H1 (cell line): ENCODE measurements at regions not wholly inside any gene's neighbourhood (a gene's known extent, or its start where the extent isn't known, plus 50 kb on each side); places are given as distances from the start of the nearest gene placed in this dataset.

Experiments used
- BCL11A ChIP-seq, 2 experiments: IDR thresholded peaks; one replicate each; pipeline ENCODE4 v1.6.1; 2011; ENCODE audit warnings: low read depth in 2 of 2, low read length in 2 of 2, mild to moderate bottlenecking in 2 of 2
- BRCA1 ChIP-seq: IDR thresholded peaks from 2 replicates; pipeline ENCODE4 v1.6.1; 2012; ENCODE audit warnings: low read depth, low read length, improper control_type of control experiment
- KDM5A ChIP-seq: fragments of 200-600 bp; IDR thresholded peaks from 2 replicates; pipeline ENCODE4 v1.7.1; 2012; ENCODE audit warnings: mild to moderate bottlenecking, low read length, inconsistent platforms, mixed read lengths
- NANOG ChIP-seq: IDR thresholded peaks from 2 replicates; pipeline ENCODE4 v1.6.1; 2011; ENCODE audit warnings: low read length, low read depth, mild to moderate bottlenecking, inconsistent platforms; ENCODE audit not compliant: insufficient read depth, poor library complexity, severe bottlenecking
- SIN3A ChIP-seq, 2 experiments: IDR thresholded peaks in 1 of 2; conservative IDR thresholded peaks in 1 of 2; 2 replicates each; pipeline ENCODE4 v1.6.1; 2011 to 2012; ENCODE audit warnings: low read length in 2 of 2, improper control_type of control experiment in 1 of 2, low read depth in 1 of 2, mild to moderate bottlenecking in 1 of 2
- SP1 ChIP-seq: IDR thresholded peaks from 2 replicates; pipeline ENCODE4 v1.6.1; 2011; ENCODE audit warnings: low read depth, low read length
- SP4 ChIP-seq: IDR thresholded peaks from 2 replicates; pipeline ENCODE4 v1.6.1; 2012; ENCODE audit warnings: low read length, inconsistent platforms
- USF2 ChIP-seq: IDR thresholded peaks from 2 replicates; pipeline ENCODE4 v1.6.1; 2011; ENCODE audit warnings: low read length, improper control_type of control experiment
- TF ChIP-seq, protein P1 (sequence below): IDR thresholded peaks from 2 replicates; pipeline ENCODE4 v1.6.1; 2012; ENCODE audit warnings: inconsistent platforms

DNA sequence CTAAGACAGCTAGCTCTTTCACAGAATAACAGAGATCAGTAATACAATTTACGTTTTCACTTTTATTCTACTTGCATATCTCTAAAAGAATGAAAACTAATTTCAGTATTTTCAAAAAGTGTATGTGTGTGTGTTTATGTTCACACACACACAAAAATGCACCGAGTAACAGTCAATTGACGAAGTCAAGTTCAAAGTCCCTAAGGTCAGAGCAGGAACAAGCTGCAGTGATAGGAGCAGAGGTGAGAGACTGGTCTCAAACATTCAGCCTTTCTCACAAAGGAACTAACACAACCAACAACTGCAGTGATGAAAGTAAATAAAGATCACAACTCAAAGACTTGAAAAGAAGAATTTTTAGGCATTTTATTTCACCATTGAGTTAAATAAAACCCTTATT is 429.7 kb downstream of the C12orf50 start (continued):
- TF ChIP-seq NANOG, result no peak
- TF ChIP-seq SIN3A (conservative IDR thresholded peaks at IDR 0.05 in 1 of 2, IDR thresholded peaks at IDR 0.05 in 1 of 2; ENCODE audit: low read depth in 1 of 2, low read length in 2 of 2), result no peak
- TF ChIP-seq KDM5A, result no peak
- TF ChIP-seq BRCA1, result no peak
- TF ChIP-seq, protein P1, sequence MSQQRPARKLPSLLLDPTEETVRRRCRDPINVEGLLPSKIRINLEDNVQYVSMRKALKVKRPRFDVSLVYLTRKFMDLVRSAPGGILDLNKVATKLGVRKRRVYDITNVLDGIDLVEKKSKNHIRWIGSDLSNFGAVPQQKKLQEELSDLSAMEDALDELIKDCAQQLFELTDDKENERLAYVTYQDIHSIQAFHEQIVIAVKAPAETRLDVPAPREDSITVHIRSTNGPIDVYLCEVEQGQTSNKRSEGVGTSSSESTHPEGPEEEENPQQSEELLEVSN, result no peak
- no peak for TF ChIP-seq SP4
- TF ChIP-seq USF2, result no peak
- no peak for TF ChIP-seq SP1
- TF ChIP-seq BCL11A (IDR thresholded peaks at IDR 0.05; ENCODE audit: low read depth in 2 of 2, low read length in 2 of 2), result no peak
